ENCODE measurements at regions not wholly inside any gene's neighbourhood (a gene's known extent, or its start where the extent isn't known, plus 50 kb on each side); places are given as distances from the start of the nearest gene placed in this dataset.

DNA sequence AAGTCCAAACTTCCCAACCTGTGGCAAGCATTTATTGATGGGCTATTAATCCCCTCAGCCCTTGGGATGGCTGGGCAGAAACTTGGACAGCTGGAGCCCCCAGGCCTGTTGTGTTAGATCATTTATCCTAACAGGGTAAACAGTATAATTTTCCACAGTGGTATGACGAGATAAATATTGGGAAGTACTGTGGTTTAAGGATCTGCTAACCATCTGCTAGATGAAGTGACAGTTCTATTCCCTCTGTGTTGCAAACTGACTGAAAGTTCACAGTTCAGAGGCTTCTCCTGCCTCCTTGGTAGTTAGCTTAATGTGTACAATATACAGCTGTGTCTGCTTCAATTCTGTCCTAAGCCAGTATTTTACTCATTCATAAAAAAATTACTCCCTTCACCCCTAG is 127.5 kb upstream of the CHODL start (continued):
- TF ChIP-seq, protein P1, sequence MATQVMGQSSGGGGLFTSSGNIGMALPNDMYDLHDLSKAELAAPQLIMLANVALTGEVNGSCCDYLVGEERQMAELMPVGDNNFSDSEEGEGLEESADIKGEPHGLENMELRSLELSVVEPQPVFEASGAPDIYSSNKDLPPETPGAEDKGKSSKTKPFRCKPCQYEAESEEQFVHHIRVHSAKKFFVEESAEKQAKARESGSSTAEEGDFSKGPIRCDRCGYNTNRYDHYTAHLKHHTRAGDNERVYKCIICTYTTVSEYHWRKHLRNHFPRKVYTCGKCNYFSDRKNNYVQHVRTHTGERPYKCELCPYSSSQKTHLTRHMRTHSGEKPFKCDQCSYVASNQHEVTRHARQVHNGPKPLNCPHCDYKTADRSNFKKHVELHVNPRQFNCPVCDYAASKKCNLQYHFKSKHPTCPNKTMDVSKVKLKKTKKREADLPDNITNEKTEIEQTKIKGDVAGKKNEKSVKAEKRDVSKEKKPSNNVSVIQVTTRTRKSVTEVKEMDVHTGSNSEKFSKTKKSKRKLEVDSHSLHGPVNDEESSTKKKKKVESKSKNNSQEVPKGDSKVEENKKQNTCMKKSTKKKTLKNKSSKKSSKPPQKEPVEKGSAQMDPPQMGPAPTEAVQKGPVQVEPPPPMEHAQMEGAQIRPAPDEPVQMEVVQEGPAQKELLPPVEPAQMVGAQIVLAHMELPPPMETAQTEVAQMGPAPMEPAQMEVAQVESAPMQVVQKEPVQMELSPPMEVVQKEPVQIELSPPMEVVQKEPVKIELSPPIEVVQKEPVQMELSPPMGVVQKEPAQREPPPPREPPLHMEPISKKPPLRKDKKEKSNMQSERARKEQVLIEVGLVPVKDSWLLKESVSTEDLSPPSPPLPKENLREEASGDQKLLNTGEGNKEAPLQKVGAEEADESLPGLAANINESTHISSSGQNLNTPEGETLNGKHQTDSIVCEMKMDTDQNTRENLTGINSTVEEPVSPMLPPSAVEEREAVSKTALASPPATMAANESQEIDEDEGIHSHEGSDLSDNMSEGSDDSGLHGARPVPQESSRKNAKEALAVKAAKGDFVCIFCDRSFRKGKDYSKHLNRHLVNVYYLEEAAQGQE (IDR thresholded peaks at IDR 0.05; ENCODE audit: borderline replicate concordance) = no peak
- TF ChIP-seq, protein P1 (CRISPR knock-in tag; IDR thresholded peaks at IDR 0.05; ENCODE audit: low read depth) = no peak
- no peak for TF ChIP-seq ZNF212 (CRISPR knock-in tag; IDR thresholded peaks at IDR 0.05)
- TF ChIP-seq, protein P2, sequence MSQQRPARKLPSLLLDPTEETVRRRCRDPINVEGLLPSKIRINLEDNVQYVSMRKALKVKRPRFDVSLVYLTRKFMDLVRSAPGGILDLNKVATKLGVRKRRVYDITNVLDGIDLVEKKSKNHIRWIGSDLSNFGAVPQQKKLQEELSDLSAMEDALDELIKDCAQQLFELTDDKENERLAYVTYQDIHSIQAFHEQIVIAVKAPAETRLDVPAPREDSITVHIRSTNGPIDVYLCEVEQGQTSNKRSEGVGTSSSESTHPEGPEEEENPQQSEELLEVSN (IDR thresholded peaks at IDR 0.05; ENCODE audit: borderline replicate concordance in 1 of 2, extremely low read depth in 1 of 2, insufficient read depth in 1 of 2, insufficient read length in 1 of 2, low read depth in 1 of 2, low read length in 1 of 2, poor library complexity in 1 of 2, severe bottlenecking in 1 of 2) = no peak
- no peak for TF ChIP-seq ZNF408 (CRISPR knock-in tag; IDR thresholded peaks at IDR 0.05; ENCODE audit: low read depth)
- TF ChIP-seq CBX1 (IDR thresholded peaks at IDR 0.05; ENCODE audit: low read depth) = no peak
- TF ChIP-seq HEY1 (CRISPR knock-in tag; IDR thresholded peaks at IDR 0.05; ENCODE audit: borderline replicate concordance) = no peak
